ENCODE measurements at regions not wholly inside any gene's neighbourhood (a gene's known extent, or its start where the extent isn't known, plus 50 kb on each side); places are given as distances from the start of the nearest gene placed in this dataset.

- ChIA-PET CTCF (no interaction called here), POLR2A (no interaction called here)
- intact Hi-C loops (cut with micrococcal nuclease; ENCODE audit: unreplicated experiment) (no loop called here), in situ Hi-C loops (cut with HindIII; ENCODE audit: low pct_unique_long_range_greater_than_20kb, low sequenced_read_pairs) (no loop called here)
- DNase-seq (ENCODE audit: low read depth, low spot score), result no peak
- Histone ChIP-seq H3K4me1 (ENCODE audit: control insufficient read depth, insufficient read depth, low read length) (no peaks in the 10 kb centered on the region), H3K4me3 (ENCODE audit: low read depth in 2 of 2, low read length in 2 of 2) (no peak overlapping the region), H3K9me3 (ENCODE audit: control insufficient read depth, insufficient read depth, low read depth, low read length) (no peaks in the 10 kb centered on the region), H3K27me3 (ENCODE audit: control insufficient read depth, insufficient read depth, low read length) (no peaks in the 10 kb centered on the region), H3K27ac (ENCODE audit: low read length) (no peak overlapping the region), H3K36me3 (ENCODE audit: control insufficient read depth, insufficient read depth, low read length) (no peaks in the 10 kb centered on the region)
- TF ChIP-seq CTCF (IDR thresholded peaks at IDR 0.05), result no peak
- TF ChIP-seq TCF7L2 (IDR thresholded peaks at IDR 0.05; ENCODE audit: low read depth, low read length), result no peak
- TF ChIP-seq REST (IDR thresholded peaks at IDR 0.05; ENCODE audit: insufficient read depth in 1 of 2, low read depth in 2 of 2, low read length in 1 of 2), result no peak
- TF ChIP-seq POLR2AphosphoS5 (IDR thresholded peaks at IDR 0.05; ENCODE audit: low read depth, low read length), result no peak
- TF ChIP-seq SIN3A (IDR thresholded peaks at IDR 0.05; ENCODE audit: borderline replicate concordance, insufficient read depth, low read depth, low read length), result no peak
- ATAC-seq, result no peak
- no TSS peak for BruUV-seq (replicated peaks)
Measured at GRCh38 chr11:91691872-91692271, 532.7 kb upstream of the FAT3 start.

- DNase-seq (ENCODE audit: low read depth, low spot score), result no peak
- CTCF ChIA-PET, result no interaction called here
- Histone ChIP-seq H3K9me3 (ENCODE audit: control insufficient read depth, insufficient read depth, low read depth, low read length) (no peaks in the 10 kb centered on the region), H3K27me3 (ENCODE audit: control insufficient read depth, insufficient read depth, low read length) (no peaks in the 10 kb centered on the region), H3K4me3 (ENCODE audit: low read depth in 2 of 2, low read length in 2 of 2) (no peak overlapping the region), H3K4me1 (ENCODE audit: control insufficient read depth, insufficient read depth, low read length) (no peaks in the 10 kb centered on the region), H3K36me3 (ENCODE audit: control insufficient read depth, insufficient read depth, low read length) (no peaks in the 10 kb centered on the region), H3K27ac (ENCODE audit: low read length) (no peak overlapping the region)
- intact Hi-C loops (cut with micrococcal nuclease; ENCODE audit: unreplicated experiment), result no loop called here
- in situ Hi-C loops (cut with HindIII; ENCODE audit: low pct_unique_long_range_greater_than_20kb, low sequenced_read_pairs), result no loop called here
- BruUV-seq (replicated peaks), result no TSS peak
- TF ChIP-seq SIN3A (IDR thresholded peaks at IDR 0.05; ENCODE audit: borderline replicate concordance, insufficient read depth, low read depth, low read length), result no peak
- TF ChIP-seq POLR2AphosphoS5 (IDR thresholded peaks at IDR 0.05; ENCODE audit: low read depth, low read length), result no peak
- no peak for TF ChIP-seq TCF7L2 (IDR thresholded peaks at IDR 0.05; ENCODE audit: low read depth, low read length)
- TF ChIP-seq REST (IDR thresholded peaks at IDR 0.05; ENCODE audit: insufficient read depth in 1 of 2, low read depth in 2 of 2, low read length in 1 of 2), result no peak
- no peak for TF ChIP-seq CTCF (IDR thresholded peaks at IDR 0.05)
- POLR2A ChIA-PET, result no interaction called here
- no peak for ATAC-seq
Measured at GRCh38 chr11:91688672-91689071, 535.9 kb upstream of the FAT3 start.
